HCT116 (cell line): ENCODE measurements at regions not wholly inside any gene's neighbourhood (a gene's known extent, or its start where the extent isn't known, plus 50 kb on each side); places are given as distances from the start of the nearest gene placed in this dataset.

Source experiments
- ATAC-seq: fragments of 200-7000 bp; cut with Tn5 transposase; 2 replicates; pipeline ENCODE4 v1.9.1; 2020; ENCODE audit warnings: mild to moderate bottlenecking, moderate library complexity
- BruUV-seq: library from RNA; stranded (reverse); fragments of 400-500 nt; replicated peaks from 2 replicates; lab custom pipeline; 2021; lab: Mats Ljungman, UMichigan
- CTCF ChIA-PET: fragments of 300-600 bp; sonication (Branson Sonifier 250); formaldehyde crosslinking; loops from one replicate; lab custom pipeline; 2021; ENCODE audit warnings: antibody characterized with exemption; lab: Charles Lee
- POLR2A ChIA-PET: fragments of 300-600, 350-600 bp; sonication (Branson Sonifier 250); formaldehyde crosslinking; loops from one replicate; lab custom pipeline; 2021; ENCODE audit warnings: antibody characterized with exemption; lab: Charles Lee
- RAD21 ChIA-PET, 2 experiments: fragments of 300-600 bp; sonication (Branson Sonifier 250); formaldehyde crosslinking; loops; one replicate each; lab custom pipeline; 2023; ENCODE audit warnings: low total read pairs in 2 of 2; ENCODE audit not compliant: uncharacterized antibody in 2 of 2, unreplicated experiment in 2 of 2, low non-redundant PET in 1 of 2; lab: Charles Lee
- DNase-seq: peaks from one replicate; pipeline ENCODE4 v3.0.0-alpha.2; 2010; ENCODE audit warnings: low read depth, low spot score
- H2AFZ ChIP-seq: fragments of 200-600 bp; shearing (Covaris generic), sonication (generic); 2 replicates; pipeline ENCODE4 v1.6.1; 2017; ENCODE audit warnings: low read depth, mixed run types, mixed read lengths, antibody characterized with exemption, low read length; ENCODE audit not compliant: poor library complexity, severe bottlenecking
- H3K27ac ChIP-seq: 2 replicates; pipeline ENCODE4 v1.5.1; 2012; ENCODE audit warnings: low read depth, low read length
- H3K27me3 ChIP-seq: fragments of 200-600 bp; sonication (generic); 2 replicates; pipeline ENCODE4 v1.6.1; 2016; ENCODE audit warnings: mixed run types, low read length, mixed read lengths; ENCODE audit not compliant: insufficient read depth
- H3K36me3 ChIP-seq, 2 experiments: fragments of 200-500 bp in 1 of 2; fragments of 200-600 bp in 1 of 2; sonication (Bioruptor generic) in 1 of 2; sonication (generic) in 1 of 2; 2 replicates each; pipeline versions ENCODE4 v1.5.1 to v1.6.1; 2014 to 2016; ENCODE audit warnings: low read length in 2 of 2, inconsistent platforms in 1 of 2, mixed read lengths in 1 of 2, mixed run types in 1 of 2; ENCODE audit not compliant: insufficient read depth in 2 of 2, control insufficient read depth in 1 of 2
- H3K4me1 ChIP-seq, 2 experiments: fragments of 200-600 bp in 1 of 2; sonication (generic) in 1 of 2; 2 replicates each; pipeline versions ENCODE4 v1.5.1 to v1.6.1; 2012 to 2017; ENCODE audit warnings: low read length in 2 of 2, inconsistent platforms in 1 of 2, mild to moderate bottlenecking in 1 of 2, mixed read lengths in 1 of 2, mixed run types in 1 of 2, moderate library complexity in 1 of 2; ENCODE audit not compliant: insufficient read depth in 2 of 2, control insufficient read depth in 1 of 2
- H3K4me2 ChIP-seq: fragments of 200-600 bp; sonication (generic); 2 replicates; pipeline ENCODE4 v1.6.1; 2017; ENCODE audit warnings: mixed run types, low read length, mixed read lengths
- H3K4me3 ChIP-seq, 2 experiments: fragments of 200-600 bp in 1 of 2; sonication (generic) in 1 of 2; replicated peaks in 1 of 2; 2 replicates each; pipeline ENCODE4 v1.5.1; 2011 to 2016; ENCODE audit warnings: low read length in 2 of 2, control low read depth in 1 of 2, low read depth in 1 of 2, mild to moderate bottlenecking in 1 of 2, mixed read lengths in 1 of 2, mixed run types in 1 of 2
- H3K79me2 ChIP-seq: fragments of 200-600 bp; sonication (generic); 2 replicates; pipeline ENCODE4 v1.6.1; 2017; ENCODE audit warnings: mild to moderate bottlenecking, mixed run types, low read length, moderate library complexity, mixed read lengths; ENCODE audit not compliant: insufficient read depth
- H3K9ac ChIP-seq: fragments of 200-600 bp; sonication (generic); 2 replicates; pipeline ENCODE4 v1.6.1; 2016; ENCODE audit warnings: low read length, mixed read lengths
- H3K9me2 ChIP-seq: fragments of 200-600 bp; sonication (generic), shearing (Covaris generic); 2 replicates; pipeline ENCODE4 v1.6.1; 2017; ENCODE audit warnings: mixed run types, mild to moderate bottlenecking, moderate library complexity; ENCODE audit not compliant: insufficient read depth
- H3K9me3 ChIP-seq, 2 experiments: fragments of 200-500 bp in 1 of 2; fragments of 200-600 bp in 1 of 2; sonication (Bioruptor generic) in 1 of 2; sonication (generic) in 1 of 2; 2 replicates each; pipeline ENCODE4 v1.6.1; 2014 to 2017; ENCODE audit warnings: low read length in 2 of 2, mixed read lengths in 2 of 2, inconsistent platforms in 1 of 2, low read depth in 1 of 2, mild to moderate bottlenecking in 1 of 2, mixed run types in 1 of 2, moderate library complexity in 1 of 2; ENCODE audit not compliant: control insufficient read depth in 1 of 2, insufficient read depth in 1 of 2
- H4K20me1 ChIP-seq: fragments of 200-600 bp; sonication (generic), shearing (Covaris generic); 2 replicates; pipeline ENCODE4 v1.6.1; 2017; ENCODE audit warnings: mixed run types, mild to moderate bottlenecking, moderate library complexity; ENCODE audit not compliant: insufficient read depth
- CBX3 ChIP-seq: IDR thresholded peaks from 2 replicates; pipeline ENCODE4 v1.6.1; 2012; ENCODE audit warnings: low read depth
- CEBPB ChIP-seq: IDR thresholded peaks from 2 replicates; pipeline ENCODE4 v1.6.1; 2012; ENCODE audit warnings: low read depth
- EGR1 ChIP-seq: IDR thresholded peaks from 2 replicates; pipeline ENCODE4 v1.6.1; 2012; ENCODE audit warnings: low read depth
- ELF1 ChIP-seq: IDR thresholded peaks from 2 replicates; pipeline ENCODE4 v1.6.1; 2012; ENCODE audit warnings: low read depth, borderline replicate concordance
- EZH2 ChIP-seq: fragments of 200-600 bp; sonication (generic); IDR thresholded peaks from 2 replicates; pipeline ENCODE4 v1.6.1; 2017; ENCODE audit warnings: antibody characterized with exemption, mixed run types
- EZH2phosphoT487 ChIP-seq: fragments of 200-600 bp; IDR thresholded peaks from 2 replicates; pipeline ENCODE4 v1.6.1; 2018; ENCODE audit warnings: antibody characterized with exemption, borderline replicate concordance
- FOSL1 ChIP-seq: IDR thresholded peaks from 2 replicates; pipeline ENCODE4 v1.6.1; 2012; ENCODE audit warnings: low read depth
- JUND ChIP-seq: IDR thresholded peaks from 2 replicates; pipeline ENCODE4 v1.6.1; 2012
- RAD21 ChIP-seq: IDR thresholded peaks from 2 replicates; pipeline ENCODE4 v1.6.1; 2012; ENCODE audit warnings: low read depth, mild to moderate bottlenecking
- SIN3A ChIP-seq: IDR thresholded peaks from 2 replicates; pipeline ENCODE4 v1.6.1; 2012; ENCODE audit warnings: low read depth
- SRF ChIP-seq: IDR thresholded peaks from 2 replicates; pipeline ENCODE4 v1.6.1; 2012; ENCODE audit warnings: low read depth
- TCF7L2 ChIP-seq: IDR thresholded peaks from 2 replicates; pipeline ENCODE4 v1.7.0; 2011; ENCODE audit warnings: borderline replicate concordance, inconsistent platforms; ENCODE audit not compliant: insufficient read depth, insufficient read length; ENCODE audit errors: extremely low read depth
- YY1 ChIP-seq: IDR thresholded peaks from 2 replicates; pipeline ENCODE4 v1.6.1; 2011; ENCODE audit warnings: low read length, low read depth, moderate library complexity, mild to moderate bottlenecking; ENCODE audit not compliant: insufficient replicate concordance; ENCODE audit errors: extremely low read depth
- ZFX ChIP-seq: fragments of 450-650 bp; IDR thresholded peaks from 2 replicates; pipeline ENCODE4 v1.6.1; 2017
- ZNF274 ChIP-seq: fragments of 200-500 bp; sonication (Bioruptor generic); IDR thresholded peaks from 2 replicates; pipeline ENCODE4 v1.6.1; 2014; ENCODE audit warnings: mild to moderate bottlenecking, low read depth, low read length, inconsistent platforms
- intact Hi-C: fragments of 100-400 bp; cut with micrococcal nuclease; formaldehyde crosslinking; loops from 2 replicates; pipeline ENCODE4 v1.10.0; 2022
- TF ChIP-seq, protein P1 (sequence below), 3 experiments: fragments of 200-600 bp in 1 of 3; sonication (generic) in 1 of 3; IDR thresholded peaks in 2 of 3; conservative IDR thresholded peaks in 1 of 3; 2 replicates each; pipeline ENCODE4 v1.5.1; 2012 to 2017; ENCODE audit warnings: low read depth in 2 of 3, low read length in 2 of 3, antibody characterized with exemption in 1 of 3, borderline replicate concordance in 1 of 3, control low read depth in 1 of 3, mild to moderate bottlenecking in 1 of 3, mixed read lengths in 1 of 3, mixed run types in 1 of 3, moderate library complexity in 1 of 3; ENCODE audit not compliant: insufficient read depth in 1 of 3
- TF ChIP-seq, protein P2 (sequence below): IDR thresholded peaks from 2 replicates; pipeline ENCODE4 v1.6.1; 2012
- TF ChIP-seq, protein P3 (sequence below): IDR thresholded peaks from 2 replicates; pipeline ENCODE4 v1.6.1; 2012
- TF ChIP-seq, protein P4 (sequence below): IDR thresholded peaks from 2 replicates; pipeline ENCODE4 v1.6.1; 2012; ENCODE audit warnings: low read depth

DNA sequence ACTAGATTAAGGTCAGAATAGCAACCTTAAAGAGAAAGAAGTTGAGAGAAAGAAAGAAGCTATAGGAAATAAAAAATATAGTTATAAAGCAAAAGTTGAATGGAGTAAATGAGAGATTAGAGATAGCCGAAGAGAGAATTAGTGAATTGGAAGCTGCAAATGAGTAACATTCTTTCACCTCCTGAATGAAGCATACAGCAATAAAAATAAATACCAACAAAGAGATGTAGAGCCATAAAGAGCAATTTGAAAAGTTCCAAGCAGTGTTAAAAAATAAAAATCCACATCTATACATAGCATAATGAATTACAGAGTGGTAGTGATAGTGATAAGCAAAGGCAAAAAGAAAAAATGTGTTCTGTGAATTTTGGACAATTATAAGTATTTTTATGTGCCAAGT lies 177.9 kb downstream of the VRK1 start:
- no peaks in the 10 kb centered on the region for H4K20me1 ChIP-seq
- no peaks in the 10 kb centered on the region for H3K27me3 ChIP-seq
- POLR2A ChIA-PET, result no interaction called here
- intact Hi-C loops, result no loop called here
- H3K9me2 ChIP-seq, result no peaks in the 10 kb centered on the region
- no peak overlapping the region for H2AFZ ChIP-seq
- ATAC-seq (no peak), DNase-seq (no peak)
- H3K4me3 ChIP-seq, result no peak overlapping the region
- no peaks in the 10 kb centered on the region for H3K36me3 ChIP-seq
- RAD21 ChIA-PET, result no interaction called here
- H3K79me2 ChIP-seq, result no peaks in the 10 kb centered on the region
- CTCF ChIA-PET, result no interaction called here
- no peaks in the 10 kb centered on the region for H3K4me1 ChIP-seq
- no TSS peak for BruUV-seq
- no peak overlapping the region for H3K9ac ChIP-seq
- no peak overlapping the region for H3K4me2 ChIP-seq
- peaks cover 0 to 2% of the 10 kb centered on the region in 2 experiments; a peak in 1 of 4 replicates for H3K9me3 ChIP-seq
- no peak for TF ChIP-seq EGR1
- no peak for TF ChIP-seq ELF1
- no peak for TF ChIP-seq TCF7L2
- TF ChIP-seq EZH2, result no peak
- no peak for TF ChIP-seq ZNF274
- TF ChIP-seq JUND, result no peak
- TF ChIP-seq SRF, result no peak
- TF ChIP-seq, protein P1, sequence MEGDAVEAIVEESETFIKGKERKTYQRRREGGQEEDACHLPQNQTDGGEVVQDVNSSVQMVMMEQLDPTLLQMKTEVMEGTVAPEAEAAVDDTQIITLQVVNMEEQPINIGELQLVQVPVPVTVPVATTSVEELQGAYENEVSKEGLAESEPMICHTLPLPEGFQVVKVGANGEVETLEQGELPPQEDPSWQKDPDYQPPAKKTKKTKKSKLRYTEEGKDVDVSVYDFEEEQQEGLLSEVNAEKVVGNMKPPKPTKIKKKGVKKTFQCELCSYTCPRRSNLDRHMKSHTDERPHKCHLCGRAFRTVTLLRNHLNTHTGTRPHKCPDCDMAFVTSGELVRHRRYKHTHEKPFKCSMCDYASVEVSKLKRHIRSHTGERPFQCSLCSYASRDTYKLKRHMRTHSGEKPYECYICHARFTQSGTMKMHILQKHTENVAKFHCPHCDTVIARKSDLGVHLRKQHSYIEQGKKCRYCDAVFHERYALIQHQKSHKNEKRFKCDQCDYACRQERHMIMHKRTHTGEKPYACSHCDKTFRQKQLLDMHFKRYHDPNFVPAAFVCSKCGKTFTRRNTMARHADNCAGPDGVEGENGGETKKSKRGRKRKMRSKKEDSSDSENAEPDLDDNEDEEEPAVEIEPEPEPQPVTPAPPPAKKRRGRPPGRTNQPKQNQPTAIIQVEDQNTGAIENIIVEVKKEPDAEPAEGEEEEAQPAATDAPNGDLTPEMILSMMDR (IDR thresholded peaks at IDR 0.05 in 2 of 3, conservative IDR thresholded peaks at IDR 0.05 in 1 of 3; ENCODE audit: borderline replicate concordance in 1 of 3, insufficient read depth in 1 of 3, low read depth in 2 of 3, low read length in 2 of 3), result no peak
- no peak for TF ChIP-seq YY1
- TF ChIP-seq SIN3A, result no peak
- no peak for TF ChIP-seq CEBPB
- no peak for TF ChIP-seq EZH2phosphoT487
- TF ChIP-seq, protein P2, sequence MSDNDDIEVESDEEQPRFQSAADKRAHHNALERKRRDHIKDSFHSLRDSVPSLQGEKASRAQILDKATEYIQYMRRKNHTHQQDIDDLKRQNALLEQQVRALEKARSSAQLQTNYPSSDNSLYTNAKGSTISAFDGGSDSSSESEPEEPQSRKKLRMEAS, result no peak
- TF ChIP-seq, protein P3, sequence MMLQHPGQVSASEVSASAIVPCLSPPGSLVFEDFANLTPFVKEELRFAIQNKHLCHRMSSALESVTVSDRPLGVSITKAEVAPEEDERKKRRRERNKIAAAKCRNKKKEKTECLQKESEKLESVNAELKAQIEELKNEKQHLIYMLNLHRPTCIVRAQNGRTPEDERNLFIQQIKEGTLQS, result no peak
- TF ChIP-seq RAD21, result no peak
- no peak for TF ChIP-seq CBX3
- no peak for TF ChIP-seq FOSL1
- TF ChIP-seq, protein P4, sequence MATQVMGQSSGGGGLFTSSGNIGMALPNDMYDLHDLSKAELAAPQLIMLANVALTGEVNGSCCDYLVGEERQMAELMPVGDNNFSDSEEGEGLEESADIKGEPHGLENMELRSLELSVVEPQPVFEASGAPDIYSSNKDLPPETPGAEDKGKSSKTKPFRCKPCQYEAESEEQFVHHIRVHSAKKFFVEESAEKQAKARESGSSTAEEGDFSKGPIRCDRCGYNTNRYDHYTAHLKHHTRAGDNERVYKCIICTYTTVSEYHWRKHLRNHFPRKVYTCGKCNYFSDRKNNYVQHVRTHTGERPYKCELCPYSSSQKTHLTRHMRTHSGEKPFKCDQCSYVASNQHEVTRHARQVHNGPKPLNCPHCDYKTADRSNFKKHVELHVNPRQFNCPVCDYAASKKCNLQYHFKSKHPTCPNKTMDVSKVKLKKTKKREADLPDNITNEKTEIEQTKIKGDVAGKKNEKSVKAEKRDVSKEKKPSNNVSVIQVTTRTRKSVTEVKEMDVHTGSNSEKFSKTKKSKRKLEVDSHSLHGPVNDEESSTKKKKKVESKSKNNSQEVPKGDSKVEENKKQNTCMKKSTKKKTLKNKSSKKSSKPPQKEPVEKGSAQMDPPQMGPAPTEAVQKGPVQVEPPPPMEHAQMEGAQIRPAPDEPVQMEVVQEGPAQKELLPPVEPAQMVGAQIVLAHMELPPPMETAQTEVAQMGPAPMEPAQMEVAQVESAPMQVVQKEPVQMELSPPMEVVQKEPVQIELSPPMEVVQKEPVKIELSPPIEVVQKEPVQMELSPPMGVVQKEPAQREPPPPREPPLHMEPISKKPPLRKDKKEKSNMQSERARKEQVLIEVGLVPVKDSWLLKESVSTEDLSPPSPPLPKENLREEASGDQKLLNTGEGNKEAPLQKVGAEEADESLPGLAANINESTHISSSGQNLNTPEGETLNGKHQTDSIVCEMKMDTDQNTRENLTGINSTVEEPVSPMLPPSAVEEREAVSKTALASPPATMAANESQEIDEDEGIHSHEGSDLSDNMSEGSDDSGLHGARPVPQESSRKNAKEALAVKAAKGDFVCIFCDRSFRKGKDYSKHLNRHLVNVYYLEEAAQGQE, result no peak
- TF ChIP-seq ZFX, result no peak
- no peak overlapping the region for H3K27ac ChIP-seq
